ENCODE measurements at regions not wholly inside any gene's neighbourhood (a gene's known extent, or its start where the extent isn't known, plus 50 kb on each side); places are given as distances from the start of the nearest gene placed in this dataset.

GRCh38 chr22:40120848-40121247 is 56.9 kb upstream of the TNRC6B start:
- Histone ChIP-seq H3K4me3 (ENCODE audit: low read depth, low read length) (no peak overlapping the region), H3K9me3 (no peaks in the 10 kb centered on the region), H3K27me3 (no peaks in the 10 kb centered on the region), H3K4me1 (peaks cover 14% of the 10 kb centered on the region), H3K36me3 (no peaks in the 10 kb centered on the region)
- no peak for DNase-seq
- no peak for TF ChIP-seq CTCF (IDR thresholded peaks at IDR 0.05; ENCODE audit: low read depth, low read length)

GRCh38 chr22:40121461-40121860 is 56.3 kb upstream of the TNRC6B start:
- Histone ChIP-seq H3K4me1 (peaks cover 14% of the 10 kb centered on the region), H3K4me3 (ENCODE audit: low read depth, low read length) (no peak overlapping the region), H3K27me3 (no peaks in the 10 kb centered on the region), H3K36me3 (no peaks in the 10 kb centered on the region), H3K9me3 (no peaks in the 10 kb centered on the region)
- peak; percentile 16 for DNase-seq
- no peak for TF ChIP-seq CTCF (IDR thresholded peaks at IDR 0.05; ENCODE audit: low read depth, low read length)

- Histone ChIP-seq H3K4me1 (peaks cover 14% of the 10 kb centered on the region), H3K36me3 (no peaks in the 10 kb centered on the region), H3K27me3 (no peaks in the 10 kb centered on the region), H3K9me3 (no peaks in the 10 kb centered on the region), H3K4me3 (ENCODE audit: low read depth, low read length) (no peak overlapping the region)
- no peak for DNase-seq
- TF ChIP-seq CTCF (IDR thresholded peaks at IDR 0.05; ENCODE audit: low read depth, low read length) = no peak
These were observed 54.9 kb upstream of the TNRC6B start for GRCh38 chr22:40122792-40123191.

- Histone ChIP-seq H3K27me3 (no peaks in the 10 kb centered on the region), H3K9me3 (no peaks in the 10 kb centered on the region), H3K4me3 (ENCODE audit: low read depth, low read length) (no peak overlapping the region), H3K4me1 (peaks cover 14% of the 10 kb centered on the region), H3K36me3 (no peaks in the 10 kb centered on the region)
- peak; percentile 10; the same call in 1 of the 2 replicates for TF ChIP-seq CTCF (IDR thresholded peaks at IDR 0.05; ENCODE audit: low read depth, low read length)
- peak; percentile 88 for DNase-seq
These were observed 54.3 kb upstream of the TNRC6B start for GRCh38 chr22:40123387-40123786.

Measured in BE2C (cell line).